LHCN-M2 (cell line): ENCODE measurements at regions not wholly inside any gene's neighbourhood (a gene's known extent, or its start where the extent isn't known, plus 50 kb on each side); places are given as distances from the start of the nearest gene placed in this dataset.
"Not testable (repeated sequence)": the region's sequence is repeated elsewhere in the genome, so short reads cannot be mapped to it uniquely, and the experiment has no call there.

Experiments
- DNase-seq: peaks from one replicate; pipeline ENCODE4 v3.0.0-alpha.2; 2012; ENCODE audit warnings: low read depth

DNA sequence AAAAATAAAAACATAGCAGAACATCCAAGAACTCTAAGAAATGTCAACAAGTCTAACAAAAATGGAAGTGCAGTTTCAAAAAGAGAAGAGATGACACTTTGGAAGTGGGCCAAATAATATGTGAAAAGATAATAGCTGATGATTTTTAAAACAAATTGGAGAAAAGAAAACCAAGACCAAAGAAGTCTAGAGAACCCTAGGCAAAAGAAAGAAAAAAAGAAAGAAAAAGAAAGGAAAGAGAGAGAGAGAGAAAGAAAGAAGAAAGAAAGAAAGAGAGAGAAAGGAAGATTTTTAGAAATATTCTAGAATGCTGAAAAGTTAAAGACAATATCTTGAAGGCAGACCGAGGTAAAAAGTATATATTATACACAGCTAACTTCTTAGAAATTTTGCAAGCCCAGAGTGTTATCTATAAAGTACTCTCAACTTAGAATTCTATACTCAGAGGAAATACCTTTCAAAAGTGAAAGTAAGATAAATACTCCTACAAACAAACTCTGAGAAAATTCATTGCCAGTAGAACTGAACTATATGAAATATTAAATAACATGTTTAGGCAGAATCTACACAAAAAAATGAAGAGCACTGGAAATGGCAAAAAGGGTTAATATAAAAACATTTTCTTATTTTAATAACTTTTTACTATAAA, 138.7 kb upstream of the SMIM30 start:
- no peak for DNase-seq

DNA sequence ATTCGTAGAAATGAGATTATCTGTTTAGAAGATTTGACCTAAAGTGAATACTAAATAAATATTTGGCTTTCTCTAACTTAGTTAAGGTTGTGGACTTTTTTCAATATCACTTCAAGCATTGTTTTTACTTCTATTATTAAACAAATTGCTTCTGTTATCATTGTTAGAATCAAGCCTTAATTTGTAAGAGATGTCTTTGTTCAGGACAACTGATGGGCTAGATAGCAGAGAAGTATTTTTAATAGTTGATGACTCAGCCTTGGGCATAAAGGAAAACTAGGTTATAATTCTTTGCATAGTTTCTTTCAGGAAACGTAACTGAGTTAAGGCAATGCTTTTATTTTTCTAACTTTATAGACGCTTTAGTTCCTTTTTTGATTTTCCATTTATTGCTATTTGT, 128.8 kb upstream of the SMIM30 start:
- no peak for DNase-seq

DNA sequence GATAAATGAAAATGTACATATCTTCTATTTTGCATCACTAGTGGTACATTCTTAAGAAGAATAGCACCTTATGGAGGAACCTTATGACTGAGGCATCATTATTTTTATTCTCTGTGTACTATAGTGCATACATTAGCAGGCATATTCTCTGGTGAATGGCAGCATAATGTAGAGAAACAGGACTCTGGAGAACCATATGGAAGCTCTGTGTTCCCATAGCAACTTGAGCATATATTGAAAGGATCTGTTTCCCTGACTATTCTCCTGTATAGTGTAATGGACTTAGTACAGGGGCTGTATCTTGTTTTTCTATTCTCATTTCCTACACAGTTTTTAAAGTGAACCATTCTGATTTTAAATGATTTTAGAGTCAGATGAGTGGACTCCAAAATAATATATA, 128.4 kb upstream of the SMIM30 start:
- no peak for DNase-seq

DNA sequence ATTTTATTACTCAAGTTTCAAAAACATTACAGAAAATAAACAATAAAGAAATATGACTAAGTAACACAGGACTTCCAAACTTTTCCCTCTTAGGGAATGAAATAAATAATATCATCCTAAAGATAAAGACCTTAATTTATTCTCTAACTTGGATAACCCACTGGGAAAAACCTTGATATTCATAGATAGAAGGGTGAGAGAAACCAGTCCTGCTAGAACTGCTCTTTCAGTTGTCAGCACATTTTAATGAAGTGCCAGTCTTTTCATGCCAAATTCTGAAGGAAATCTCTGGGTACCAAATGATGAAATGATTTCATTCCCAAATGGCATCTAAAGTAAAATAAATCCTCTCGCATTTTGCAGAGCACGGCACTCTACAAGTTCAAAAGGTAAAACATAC, 114.5 kb upstream of the SMIM30 start:
- DNase-seq: no peak

DNA sequence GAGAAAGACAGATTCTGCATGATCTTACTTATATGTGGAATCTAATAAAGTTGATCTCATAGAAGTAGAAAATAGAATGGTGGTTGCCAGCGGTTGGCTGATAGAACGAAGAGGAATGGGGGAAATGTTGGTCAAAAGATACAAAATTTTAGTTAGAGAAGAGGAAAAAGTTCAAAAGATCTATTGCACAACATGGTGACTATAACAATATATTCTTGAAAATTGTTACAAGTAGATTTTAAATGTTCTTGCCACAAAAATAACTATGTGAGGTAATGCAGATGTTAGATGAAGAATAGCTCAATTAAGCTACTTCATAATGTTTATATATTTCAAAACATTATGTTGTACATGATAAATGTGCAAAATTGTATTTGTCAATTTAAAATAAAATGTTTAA, 112.3 kb upstream of the SMIM30 start:
- no peak for DNase-seq

DNA sequence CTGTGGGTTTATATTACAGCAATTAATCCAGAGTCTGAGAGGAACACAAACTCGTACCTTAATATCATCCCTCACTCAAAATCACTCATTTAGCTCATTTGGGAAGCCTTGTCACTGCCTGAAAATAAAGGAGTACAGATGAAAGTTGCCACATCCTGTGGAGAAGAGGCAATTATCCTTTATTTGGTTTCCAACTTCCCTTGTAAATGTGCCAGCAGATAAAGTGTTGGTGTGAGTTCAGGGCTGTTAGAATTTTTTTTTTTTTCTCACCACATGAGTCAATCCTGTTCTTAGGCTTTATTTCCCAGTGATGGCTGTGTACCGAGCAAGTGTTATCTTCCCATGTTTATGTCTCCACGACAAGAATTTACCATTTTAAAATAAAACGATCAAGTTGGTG, 99.0 kb upstream of the SMIM30 start:
- DNase-seq: peak; percentile 53

DNA sequence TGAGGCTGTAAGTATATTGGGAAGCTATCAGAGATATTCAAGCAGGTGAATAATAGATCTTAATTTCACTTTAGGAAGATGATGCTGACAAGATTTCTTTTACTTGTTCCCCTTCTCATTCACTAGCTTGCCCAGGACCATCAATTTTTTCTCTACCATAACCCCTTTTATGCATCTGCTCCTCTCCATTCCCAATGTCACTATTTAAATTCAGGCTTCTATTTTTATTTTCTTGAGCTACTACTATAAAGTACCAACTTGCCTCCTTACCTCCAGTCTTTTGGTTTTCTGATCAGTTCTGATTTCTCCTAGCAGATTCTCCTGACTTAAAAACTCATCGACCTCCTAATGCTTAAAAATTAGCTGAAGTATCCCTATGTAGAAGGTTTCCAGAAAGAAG, 97.7 kb upstream of the SMIM30 start:
- no peak for DNase-seq

DNA sequence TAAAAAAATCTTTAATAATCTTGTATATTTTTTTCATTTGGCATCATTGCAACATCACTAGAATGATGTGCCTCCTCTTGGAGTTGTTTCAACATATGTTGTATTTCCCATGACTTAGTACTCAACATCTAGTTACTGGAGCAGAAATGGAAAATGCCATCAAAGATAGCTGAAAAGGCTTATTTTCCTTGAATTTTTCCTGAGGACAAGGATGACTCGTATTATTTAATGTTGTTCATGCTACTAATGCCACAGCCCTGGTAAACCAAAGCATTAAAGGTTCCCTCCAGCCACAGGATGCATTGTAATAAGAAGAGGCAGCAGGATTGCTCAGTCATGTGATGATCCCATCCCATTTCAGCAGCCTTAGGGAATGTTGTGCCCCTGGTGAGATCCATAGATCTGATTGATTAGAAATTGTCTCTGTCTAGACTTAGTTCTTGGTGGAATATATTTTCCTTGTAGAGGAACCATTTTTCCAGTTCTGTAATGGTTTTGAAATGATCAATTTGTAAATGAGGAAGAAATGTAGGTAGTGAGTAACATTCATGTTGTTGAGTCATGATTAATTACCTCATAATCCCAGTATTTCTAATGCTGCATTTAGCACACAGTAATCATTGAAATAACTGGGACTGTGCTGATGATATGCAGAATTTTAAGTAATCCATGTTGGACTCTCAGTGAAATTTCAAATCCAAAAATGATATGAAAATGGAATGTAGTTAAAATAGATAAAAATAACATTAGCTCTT, 91.3 kb upstream of the SMIM30 start:
- peak; percentile 83 for DNase-seq

DNA sequence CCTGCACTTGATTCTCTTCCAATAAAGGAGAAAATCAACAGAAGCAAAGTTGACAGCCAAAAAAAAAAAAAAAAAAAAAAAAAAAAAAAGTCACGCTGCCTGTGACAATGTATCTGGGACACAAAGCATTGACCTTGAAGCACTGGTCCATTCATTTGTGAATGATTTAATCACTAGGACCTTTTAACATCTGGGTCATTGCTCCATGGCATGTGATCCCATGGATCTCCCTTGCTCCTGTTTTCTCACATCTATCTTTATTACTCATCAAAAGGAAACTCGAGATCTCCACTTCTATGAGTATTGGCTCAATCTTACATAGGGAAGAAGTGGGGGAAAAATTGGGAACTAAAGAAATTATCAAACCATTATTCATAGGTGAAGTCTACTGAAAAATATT, 89.6 kb upstream of the SMIM30 start:
- DNase-seq: peak; percentile 55

DNA sequence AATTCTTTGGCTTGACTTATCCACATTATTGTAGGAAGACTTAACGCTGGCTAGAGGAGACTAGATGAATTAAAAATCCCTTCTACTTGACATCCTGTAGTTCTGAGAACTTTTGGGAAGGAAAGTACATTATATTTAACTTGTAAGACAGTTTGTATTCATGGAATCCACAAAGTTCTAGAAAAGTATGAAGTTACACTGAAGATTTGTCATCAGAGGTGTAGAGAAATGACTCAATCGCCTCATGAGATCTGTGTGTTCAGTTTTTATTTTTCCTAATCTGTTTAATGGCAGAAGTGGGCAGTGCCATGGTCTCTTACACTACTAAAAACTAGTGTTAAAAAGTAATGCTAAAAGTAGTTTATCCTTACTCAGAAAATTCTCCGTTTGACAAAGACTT, 89.1 kb upstream of the SMIM30 start:
- DNase-seq: peak; percentile 59

DNA sequence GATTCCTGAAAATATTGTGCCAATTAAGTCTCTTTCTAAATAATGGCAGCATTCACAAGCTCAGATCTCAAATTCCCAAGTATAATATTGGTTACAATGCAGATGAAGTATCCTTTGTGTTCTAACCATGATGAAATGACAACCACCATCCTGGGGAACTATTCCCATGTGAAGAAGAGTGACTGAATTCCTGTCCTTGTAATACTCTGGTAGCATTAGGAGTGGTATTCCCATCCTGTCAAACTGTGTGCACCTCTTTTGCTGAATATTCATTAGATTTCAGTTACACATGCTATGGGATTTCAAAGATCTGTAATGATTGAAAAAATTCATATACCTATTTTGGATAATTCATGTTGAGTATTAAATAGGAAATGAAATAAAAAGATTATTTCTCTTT, 86.1 kb upstream of the SMIM30 start:
- DNase-seq: no peak

DNA sequence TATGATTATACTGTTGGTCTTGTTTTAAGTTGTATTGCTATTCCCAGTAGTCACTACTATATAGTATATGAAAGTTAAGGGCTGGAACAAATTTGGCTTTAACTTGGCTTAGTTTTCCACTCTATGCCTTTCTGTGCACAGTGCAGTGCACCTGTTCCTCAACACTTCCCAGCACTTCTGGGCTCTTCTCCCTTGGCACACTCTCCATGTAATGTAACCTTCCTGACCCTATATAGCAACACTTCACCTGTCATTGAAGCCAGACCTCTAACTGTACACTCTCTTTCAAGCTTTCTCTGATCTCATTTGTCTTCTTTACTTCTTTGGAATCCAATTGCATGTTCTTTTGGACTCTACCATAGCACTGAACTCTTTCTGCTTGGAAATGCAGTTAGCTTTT, 83.9 kb upstream of the SMIM30 start:
- DNase-seq: no peak

DNA sequence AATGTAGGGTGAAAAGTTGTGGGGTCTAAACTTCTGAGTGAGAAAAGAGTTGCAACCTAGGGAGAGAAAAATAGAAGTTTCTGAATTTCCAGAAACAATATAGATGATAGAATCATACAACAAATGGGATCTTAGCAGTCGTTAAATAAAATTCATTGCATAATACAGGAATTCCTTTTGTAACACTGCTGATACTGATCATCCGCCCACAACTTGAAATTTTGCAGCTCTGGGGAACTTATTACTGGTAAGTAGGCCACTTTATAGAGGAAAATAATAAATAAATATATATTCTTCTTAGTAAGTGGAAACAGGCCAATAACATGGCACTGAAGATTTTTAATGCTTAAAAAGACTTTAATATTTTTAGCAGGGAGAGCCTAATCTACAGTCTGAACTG, 81.9 kb upstream of the SMIM30 start:
- no peak for DNase-seq

DNA sequence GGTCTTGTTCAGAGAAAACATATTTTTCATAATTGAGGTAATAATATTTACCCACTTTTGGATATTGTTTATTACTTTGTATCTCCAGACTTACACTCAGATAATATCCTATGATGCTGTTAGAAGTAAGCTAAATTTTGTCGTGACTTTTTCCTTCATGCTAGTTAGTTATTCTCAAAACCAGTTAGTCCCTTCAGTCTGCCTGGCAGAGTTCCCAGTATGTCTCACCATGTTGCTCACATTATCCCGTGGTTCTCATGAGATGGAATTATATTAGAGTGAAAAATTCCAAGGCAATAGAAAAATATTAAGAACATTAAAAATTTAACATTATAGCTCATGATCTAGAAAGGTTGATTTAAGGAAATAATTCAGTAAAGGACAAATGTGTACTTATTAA, 81.5 kb upstream of the SMIM30 start:
- peak; percentile 83 for DNase-seq

DNA sequence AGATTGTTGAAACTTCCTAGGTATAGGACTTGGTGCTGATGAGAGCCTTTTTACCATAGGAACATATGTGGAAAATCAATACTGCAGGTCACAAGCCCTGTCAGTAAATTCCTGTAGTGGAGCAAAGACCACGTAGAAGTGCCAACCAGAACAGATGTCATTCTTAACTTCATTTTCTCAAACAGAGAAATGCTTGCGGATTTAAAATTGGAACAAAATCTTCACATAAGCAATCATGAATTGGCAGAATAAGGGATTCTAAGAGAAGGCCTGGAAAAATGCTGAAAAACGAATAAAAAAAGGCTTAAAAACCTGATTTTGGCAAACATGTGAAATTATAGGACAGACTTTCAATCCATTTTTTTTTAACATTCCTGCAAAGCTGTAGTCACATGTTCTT, 80.8 kb upstream of the SMIM30 start:
- DNase-seq: no peak

DNA sequence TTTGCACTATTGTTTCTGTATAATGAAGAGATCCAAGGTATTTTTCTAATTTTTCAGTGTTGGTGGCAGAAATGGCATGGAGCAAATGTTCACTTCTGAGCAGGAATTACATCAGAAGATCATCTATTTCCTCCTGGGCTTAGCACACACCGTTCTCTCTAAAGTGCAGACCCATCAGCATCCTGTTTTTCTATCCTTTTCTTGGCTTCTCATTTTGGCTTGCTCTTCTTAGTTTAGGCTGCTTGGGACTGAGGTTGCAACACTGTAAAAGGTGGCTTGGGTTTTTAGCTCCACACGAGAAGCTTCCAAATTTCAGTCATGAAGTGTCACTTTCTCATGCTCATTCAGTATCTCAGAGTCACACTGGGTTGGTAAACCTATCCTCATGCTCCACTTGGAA, 79.9 kb upstream of the SMIM30 start:
- no peak for DNase-seq

DNA sequence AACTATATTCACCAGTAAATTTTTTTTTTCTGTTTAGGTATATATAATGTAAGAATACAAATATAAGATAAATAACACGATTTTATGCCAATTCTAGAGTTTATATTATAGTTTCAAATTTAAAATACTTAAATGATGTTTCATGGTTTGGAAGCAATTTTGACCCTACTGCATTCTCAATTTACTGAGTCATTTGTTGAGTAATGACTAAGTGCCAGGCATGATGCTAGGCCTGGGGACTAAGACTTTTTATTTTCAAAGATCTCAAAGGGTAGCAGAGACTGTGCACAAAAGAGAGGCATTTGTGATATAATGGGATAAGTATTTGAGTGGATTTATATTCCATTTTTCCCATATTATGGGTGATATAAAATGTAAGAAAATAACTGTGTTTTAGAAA, 78.9 kb upstream of the SMIM30 start:
- peak; percentile 85 for DNase-seq

DNA sequence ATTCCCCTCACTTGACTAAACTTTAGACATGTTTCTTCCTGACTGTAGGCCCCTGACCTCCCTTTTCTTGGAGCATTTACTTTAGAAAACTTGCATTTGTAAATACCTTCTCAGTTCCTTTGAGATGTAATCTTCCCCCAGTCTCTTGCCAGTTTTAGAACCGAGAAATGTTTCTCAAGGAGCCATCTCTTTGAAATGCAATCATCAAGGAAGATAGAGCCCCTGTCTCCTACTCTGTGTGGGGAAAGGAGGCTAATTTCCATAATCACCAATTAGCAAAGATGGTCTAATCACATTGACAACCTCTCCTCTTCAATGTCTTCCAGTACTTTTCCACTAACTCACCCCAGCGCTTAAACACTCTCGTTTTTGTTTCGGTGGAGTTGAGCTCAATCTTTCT, 70.0 kb upstream of the SMIM30 start:
- DNase-seq: no peak

DNA sequence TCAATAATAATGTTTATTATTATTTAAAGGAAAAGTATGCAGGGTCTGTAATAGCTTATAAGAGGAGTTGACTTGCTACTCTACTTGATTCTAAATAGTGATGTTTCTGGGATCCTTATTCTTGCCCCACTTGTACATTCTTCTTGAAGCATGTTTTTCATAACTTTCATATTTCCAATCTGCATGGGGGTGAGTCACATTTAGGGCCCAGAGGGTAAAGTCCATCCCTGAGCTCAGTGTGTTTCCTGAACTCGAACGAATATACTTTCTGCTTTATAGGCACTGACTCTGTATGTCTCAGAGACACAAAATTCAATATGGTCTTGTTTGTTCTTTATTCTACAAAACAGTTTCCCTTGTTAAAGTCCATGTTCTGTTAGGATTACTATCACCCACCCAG, 61.0 kb upstream of the SMIM30 start:
- DNase-seq: no peak

DNA sequence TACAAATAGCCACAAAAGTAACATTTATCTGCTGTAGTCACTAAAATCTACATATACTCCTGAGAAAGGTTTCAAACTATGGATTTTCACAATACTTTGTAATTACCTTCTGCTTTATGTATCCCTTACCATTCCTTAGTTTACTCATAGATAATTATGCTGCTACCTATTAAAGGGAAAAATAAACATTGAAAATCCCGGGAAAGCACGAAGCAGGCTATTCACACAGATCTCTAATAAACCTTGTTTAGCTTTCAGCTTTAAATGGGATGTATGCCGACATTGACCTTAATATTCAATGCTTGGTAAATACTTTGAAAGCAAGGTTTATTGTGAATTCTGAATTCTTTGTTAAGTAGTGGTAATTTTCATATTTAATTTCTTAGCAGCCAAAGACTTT, 58.5 kb upstream of the SMIM30 start:
- no peak for DNase-seq

DNA sequence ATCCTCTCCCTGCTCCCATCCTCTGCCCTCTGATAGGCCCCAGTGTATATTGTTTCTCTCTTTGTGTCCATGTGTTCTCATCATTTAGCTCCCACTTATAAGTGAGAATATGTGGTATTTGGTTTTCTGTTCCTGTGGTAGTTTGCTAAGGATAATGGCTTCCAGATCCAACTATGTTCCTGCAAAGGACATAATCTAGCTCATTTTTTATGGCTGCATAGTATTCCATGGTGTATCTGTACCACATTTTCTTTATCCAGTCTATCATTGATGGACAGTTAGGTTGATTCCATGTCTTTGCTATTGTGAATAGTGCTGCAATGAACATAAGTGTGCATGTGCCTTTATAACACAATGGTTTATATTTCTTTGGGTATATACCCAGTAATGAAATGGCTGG, 57.8 kb upstream of the SMIM30 start:
- not testable (repeated sequence) for DNase-seq

DNA sequence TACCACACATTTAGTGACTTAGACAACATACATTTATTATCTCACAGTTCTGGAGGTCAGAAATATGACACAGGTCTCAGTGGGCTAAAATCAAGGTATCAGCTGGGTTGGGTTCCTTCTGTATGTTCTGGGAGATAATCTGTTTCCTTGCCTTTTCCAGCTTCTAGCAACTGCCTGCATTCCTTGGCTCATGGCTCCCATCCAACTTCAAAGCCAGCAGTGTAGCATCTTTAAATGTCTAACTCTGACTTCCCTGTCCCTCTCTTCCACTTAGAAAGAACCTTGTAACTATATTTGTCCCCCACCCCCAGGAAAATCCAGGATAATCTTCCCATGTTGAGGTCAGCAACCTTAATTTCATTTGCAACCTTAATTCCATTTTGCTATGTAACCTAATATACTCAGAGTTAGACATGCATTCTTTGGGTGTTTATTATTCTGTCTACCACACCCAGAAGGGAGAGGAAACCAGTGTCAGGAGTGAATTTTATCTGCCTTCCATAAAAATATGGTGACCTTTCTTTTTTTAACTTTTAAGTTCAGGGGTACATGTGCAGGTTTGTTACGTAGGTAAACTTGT, 57.3 kb upstream of the SMIM30 start:
- DNase-seq: no peak

DNA sequence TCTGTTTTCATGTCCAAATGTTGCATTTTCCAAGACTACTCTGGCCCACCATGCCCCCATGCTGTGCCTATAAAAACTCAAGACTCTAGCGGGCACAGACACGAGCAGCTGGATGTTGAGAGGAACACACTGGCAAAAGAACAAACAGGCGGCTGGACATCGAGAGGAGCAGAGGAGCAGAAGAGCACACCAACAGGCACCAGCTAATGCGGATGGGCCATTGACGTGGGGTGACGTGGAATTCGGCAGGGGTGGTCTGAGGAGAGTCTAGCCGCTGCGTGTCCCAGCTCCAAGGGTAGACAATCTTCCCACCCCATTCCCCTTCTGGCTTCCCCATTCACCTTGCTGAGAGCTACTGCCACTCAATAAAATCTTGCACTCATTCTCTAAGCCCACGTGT, 54.4 kb upstream of the SMIM30 start:
- no peak for DNase-seq
